Stimulated activated CD4-positive, alpha-beta T cell treated with anti-CD3 and anti-CD28 coated beads, Interleukin-12 subunit alpha, Interleukin-12 subunit beta, amount 100 ng/mL, for 24 hours (primary cell): ENCODE measurements at regions not wholly inside any gene's neighbourhood (a gene's known extent, or its start where the extent isn't known, plus 50 kb on each side); places are given as distances from the start of the nearest gene placed in this dataset.
"Not testable (repeated sequence)": the region's sequence is repeated elsewhere in the genome, so short reads cannot be mapped to it uniquely, and the experiment has no call there.

ENCODE experiments used
- DNase-seq, 2 experiments: peaks; one replicate each; pipeline ENCODE4 v3.0.0-alpha.2; 2020; ENCODE audit warnings: low read depth in 2 of 2

GRCh38 chr6:25124216-25124715 is 154.9 kb upstream of the CARMIL1 start:
- DNase-seq = no peak

- no peak for DNase-seq
Observed at GRCh38 chr6:25125736-25126135, 153.4 kb upstream of the CARMIL1 start.

GRCh38 chr6:25127076-25127837 is 151.9 kb upstream of the CARMIL1 start:
- DNase-seq = no peak

GRCh38 chr6:25130518-25130917 is 148.7 kb upstream of the CARMIL1 start:
- no peak for DNase-seq

- DNase-seq = no peak
Observed at GRCh38 chr6:25132934-25133333, 146.2 kb upstream of the CARMIL1 start.

DNA sequence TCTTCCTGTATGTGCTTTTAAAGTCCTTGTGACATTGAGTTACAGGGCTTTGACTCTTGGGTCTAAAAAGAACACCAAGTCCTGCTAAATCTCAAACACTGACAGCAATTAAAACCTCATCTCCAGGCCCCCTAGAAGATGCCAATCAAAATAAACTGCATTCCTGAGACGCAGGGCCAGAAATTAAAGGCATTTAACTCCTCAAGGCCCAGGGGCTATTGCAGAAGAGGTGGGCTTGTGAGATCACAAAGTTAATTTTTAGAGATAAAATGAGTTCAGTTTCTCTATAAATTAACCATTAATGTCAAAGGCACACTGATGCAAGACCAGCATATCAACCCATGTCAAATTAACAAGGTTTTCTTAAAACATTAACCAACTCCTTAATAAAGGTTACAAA is 145.6 kb upstream of the CARMIL1 start:
- no peak for DNase-seq

DNA sequence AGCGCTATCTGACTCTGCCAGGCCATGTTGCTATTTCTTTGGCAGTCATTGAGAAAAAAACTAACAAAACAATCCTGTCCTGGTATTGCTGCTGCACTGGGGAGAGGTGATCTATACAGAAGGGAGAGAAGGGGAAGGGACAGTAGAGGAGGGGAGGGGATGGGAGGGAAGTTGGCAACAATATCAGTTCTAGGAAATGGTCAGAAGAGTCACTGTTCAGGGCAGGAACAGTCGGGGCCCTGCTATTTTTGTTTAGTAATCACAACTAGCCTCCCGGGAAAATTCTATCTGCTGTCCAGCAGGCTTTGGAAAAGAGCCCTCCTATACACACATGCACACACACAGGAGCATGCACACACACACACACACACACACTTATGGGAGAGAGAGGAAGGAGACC is 142.3 kb upstream of the CARMIL1 start:
- DNase-seq = no peak

DNA sequence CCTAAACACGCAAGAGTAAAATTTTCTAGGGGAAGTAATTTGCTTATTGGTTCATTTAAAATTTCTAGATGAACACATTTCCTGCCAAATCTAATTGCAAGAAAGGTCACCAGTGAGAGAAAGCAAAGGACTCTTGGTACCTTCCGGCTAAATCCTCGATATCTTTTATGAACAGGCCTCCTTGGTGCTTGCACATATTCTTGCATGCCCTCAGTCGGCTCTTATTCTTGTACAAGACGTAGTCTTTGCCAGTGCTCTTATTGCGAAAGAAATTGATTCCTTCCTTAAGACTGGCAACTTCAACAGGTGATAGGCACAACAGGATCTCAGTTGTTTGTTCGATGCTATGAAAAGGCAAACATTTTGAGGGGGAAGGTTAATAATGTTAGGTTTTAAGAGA is 141.7 kb upstream of the CARMIL1 start:
- DNase-seq = no peak

DNA sequence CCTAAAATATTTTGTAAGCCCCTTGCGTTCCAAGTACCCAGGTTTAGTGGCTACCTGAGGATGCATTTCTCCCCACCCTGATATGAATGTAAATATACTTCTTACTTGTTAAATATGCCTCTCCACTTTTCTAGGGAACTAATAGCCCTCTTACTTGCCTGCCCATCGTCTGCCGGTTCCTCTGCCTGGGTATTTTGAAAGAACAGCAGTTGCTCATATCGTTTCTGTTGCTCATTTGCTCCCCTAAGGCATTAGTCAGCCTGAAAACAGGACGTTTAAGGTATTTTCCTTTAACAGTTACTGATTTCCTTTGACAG is 141.3 kb upstream of the CARMIL1 start:
- DNase-seq = peak in 1 of 2 experiments; percentile 17

DNA sequence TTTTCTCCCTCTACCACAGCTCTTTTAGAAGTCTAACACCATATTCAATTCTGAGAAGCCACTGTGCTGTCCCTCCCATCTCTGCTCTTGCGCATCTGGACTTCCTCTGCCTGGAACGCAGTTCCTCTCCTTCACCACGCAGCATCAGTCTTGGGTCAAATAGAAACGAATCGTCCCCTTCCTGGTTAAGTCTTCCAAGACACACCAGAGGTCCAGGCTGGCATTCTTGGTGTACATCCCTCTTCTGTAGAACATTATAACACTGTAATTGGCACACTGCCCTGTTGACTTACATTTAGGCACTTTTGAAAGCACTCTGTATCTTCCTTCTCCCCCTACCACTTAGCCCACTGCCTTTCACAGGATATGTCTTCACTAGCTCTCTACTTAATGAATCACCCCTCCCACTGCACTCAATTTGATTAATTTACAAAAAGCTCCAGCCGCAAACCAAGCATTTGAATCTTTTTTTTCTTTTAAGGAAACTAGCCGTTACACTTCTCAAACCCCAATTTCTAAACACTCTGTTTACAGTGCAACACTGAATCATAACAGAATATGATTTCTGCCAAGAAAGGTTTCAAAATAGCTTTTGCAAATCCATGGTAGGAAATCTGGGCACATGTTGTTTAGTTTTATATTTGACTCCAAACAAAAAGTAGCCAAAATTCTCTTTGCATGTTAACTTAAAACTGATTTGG is 140.8 kb upstream of the CARMIL1 start:
- DNase-seq = peak; percentile 43 to 52

DNA sequence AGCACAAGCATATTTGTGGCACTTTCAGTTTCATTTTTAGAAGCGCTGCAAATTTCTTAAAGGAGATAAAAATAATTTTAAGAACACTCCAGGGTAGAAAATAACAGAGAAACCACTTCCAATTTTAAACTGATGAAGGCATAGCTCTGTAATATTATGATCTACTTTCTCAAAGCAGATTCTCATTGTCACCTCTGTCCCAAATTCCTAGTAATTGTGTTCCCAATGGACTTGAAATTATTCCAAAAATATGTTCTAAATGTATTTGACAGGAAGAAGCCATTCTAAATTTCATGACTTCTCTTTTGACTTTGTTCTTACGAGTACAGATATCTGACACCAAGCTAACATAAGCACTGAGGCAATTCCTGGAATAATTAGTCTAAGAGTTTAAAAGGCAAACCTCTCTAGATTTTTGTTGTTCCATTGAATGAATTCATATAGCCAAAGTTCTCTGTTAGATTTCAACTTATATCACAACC is 140.2 kb upstream of the CARMIL1 start:
- no peak for DNase-seq

DNA sequence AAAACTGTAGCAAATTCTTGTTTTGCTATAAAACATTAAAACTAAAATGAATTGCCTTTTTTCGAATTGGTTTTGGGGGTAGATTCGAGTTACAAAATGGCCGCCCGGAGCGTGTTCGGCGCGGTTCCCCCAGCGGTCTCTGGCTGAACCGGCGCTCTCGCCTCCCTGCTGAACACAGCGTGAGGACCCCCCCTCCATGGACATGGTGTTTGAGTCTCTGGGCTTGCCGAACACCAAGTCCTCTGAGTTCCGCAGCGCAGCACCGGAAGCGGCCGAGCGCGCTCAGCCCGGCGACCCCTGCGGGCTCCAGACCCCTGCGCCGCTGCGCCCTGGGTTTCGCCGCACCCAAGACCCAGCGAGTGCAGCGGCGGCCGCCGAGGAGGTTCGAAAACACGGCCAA is 139.6 kb upstream of the CARMIL1 start:
- not testable (repeated sequence) for DNase-seq

GRCh38 chr6:25142506-25142905 is 136.7 kb upstream of the CARMIL1 start:
- DNase-seq = no peak

GRCh38 chr6:25144919-25145318 is 134.3 kb upstream of the CARMIL1 start:
- DNase-seq = no peak

GRCh38 chr6:25147223-25147622 is 132.0 kb upstream of the CARMIL1 start:
- DNase-seq = no peak

GRCh38 chr6:25150031-25150430 is 129.1 kb upstream of the CARMIL1 start:
- DNase-seq = no peak

DNA sequence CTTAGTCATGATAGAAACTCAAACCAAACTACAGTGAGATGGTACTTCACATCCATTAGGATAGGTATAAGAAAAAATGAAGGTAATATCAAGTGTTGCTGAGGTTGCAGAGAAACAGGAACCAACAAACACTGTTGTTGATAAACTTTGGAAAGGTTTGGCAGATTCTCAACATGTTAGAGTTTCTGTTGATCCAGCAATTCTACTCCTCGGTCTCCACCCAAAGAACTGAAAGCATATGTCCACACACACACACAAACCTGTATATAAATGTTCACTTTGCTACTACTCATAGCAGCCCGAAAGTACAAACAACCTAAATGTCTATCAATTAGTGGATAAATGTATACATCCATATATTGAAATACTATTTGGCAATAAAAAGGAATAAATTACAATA is 128.3 kb upstream of the CARMIL1 start:
- DNase-seq = no peak

DNA sequence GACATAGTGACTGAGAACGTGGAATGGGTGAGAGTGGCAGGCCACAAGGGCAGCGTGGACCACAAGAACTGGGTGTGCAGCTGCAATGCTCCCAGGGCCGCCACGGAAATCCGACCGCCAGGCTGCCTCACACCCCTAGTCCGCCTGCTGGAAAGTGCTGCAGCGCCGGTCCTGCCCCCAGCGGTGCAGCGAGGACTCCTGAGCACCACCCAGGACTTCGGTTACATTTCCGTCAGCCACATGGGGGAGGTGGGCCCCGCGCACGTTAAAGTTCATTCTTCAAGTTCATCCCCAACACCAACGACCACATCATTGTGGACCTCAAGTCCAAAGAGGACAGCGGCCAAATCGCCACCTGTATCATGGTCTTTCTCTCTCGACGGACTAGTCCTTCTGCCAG is 126.1 kb upstream of the CARMIL1 start:
- DNase-seq = no peak

DNA sequence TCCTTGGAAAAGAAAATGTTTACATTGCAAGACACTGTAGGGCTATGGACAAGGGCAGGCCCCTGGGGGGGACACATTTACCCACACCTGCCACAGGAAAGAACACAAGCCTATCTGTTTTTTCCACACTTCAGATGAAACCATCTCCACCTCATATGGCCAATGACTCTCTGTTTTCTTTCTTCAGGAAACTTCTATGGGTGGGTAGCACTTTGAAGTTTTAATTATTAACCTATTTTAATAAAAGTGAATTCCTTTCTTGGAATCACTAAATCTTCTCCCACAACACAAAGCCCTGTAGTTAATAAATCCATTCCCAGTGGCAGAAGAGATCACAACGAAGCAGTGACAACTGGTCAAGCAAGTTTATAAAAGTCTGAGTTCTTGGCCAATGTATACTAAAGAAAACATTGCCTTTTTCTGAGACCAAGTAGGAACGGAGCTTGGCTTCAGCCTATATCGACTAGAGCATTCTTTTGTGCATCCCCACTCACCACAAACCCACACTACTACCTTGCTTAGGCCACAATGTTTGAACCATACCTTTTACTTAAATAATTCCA is 125.1 kb upstream of the CARMIL1 start:
- no peak for DNase-seq

DNA sequence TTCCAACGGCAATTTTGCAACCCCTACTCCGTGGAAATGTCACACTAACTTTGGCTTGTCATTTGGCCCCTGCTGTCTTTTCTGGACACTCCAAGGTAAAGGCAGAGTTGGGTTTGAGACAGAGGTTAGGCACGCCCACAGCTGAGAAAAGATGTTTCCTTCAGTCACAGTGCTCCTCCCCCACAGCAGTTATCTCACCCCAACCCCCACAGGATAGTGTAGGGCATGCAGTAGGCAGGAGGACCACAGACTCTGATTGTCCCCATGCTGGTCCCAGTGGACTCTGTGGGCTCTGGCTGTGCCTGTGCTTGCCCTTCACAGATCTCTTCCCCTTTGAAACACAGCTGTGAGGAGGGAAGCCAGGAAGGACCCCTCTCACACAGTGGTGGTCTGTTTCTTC is 124.0 kb upstream of the CARMIL1 start:
- no peak for DNase-seq

DNA sequence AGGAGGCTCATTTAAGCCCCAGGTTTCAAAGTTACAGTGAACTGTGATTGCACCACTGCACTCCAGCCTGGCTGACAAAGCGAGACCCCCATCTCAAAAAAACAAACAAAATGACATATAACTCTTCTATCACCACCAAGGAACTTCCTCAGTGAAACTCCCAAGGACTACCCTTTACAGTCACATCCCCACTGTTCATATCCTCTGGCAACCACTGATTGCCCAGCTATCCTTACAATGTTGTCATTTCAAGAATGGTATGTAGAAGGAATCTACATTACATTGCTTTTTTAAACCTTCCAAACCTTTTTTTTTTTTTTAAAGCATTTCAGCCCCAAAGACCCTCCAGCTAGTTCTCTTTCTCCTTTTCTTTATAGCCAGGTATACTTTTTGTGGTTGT is 123.1 kb upstream of the CARMIL1 start:
- DNase-seq = no peak

DNA sequence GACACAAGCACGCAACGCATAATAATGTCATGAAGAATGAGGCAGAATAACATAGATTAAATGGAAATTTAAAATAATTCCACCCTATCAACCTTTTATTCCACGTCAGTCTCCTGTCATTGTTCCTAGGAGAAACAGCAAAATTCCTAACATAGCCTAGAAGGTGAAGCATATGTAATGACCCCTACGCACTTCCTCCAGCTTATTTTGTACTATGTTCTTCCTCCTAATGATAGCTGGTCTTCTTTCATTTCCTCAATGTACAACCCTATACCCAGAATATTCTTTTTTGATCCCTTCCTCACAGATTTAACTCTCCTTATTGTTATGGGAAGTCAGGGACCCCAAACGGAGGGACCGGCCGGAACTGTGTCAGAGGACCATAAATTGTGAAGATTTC is 122.0 kb upstream of the CARMIL1 start:
- no peak for DNase-seq

- no peak for DNase-seq
Observed at GRCh38 chr6:25157842-25158241, 121.3 kb upstream of the CARMIL1 start.
